Right lobe of liver (tissue), 4 donors: ENCODE measurements at regions not wholly inside any gene's neighbourhood (a gene's known extent, or its start where the extent isn't known, plus 50 kb on each side); places are given as distances from the start of the nearest gene placed in this dataset.

Source experiments
- POLR2A ChIP-seq: fragments of 450-650 bp; IDR thresholded peaks from one replicate; pipeline ENCODE4 v1.6.1; 2017; ENCODE audit warnings: antibody characterized with exemption, mild to moderate bottlenecking
- TF ChIP-seq, protein P1 (sequence below), 4 donors: fragments of 200-600 bp in 3 of 4; fragments of 450-650 bp in 1 of 4; IDR thresholded peaks; one replicate each; pipeline versions ENCODE4 v1.5.1 to v1.8.0; 2016 to 2022; ENCODE audit warnings: antibody characterized with exemption in 4 of 4, mild to moderate bottlenecking in 2 of 4
- donor health status: DM: no; HTN: no; CAD: no.
- donor health status: DM: no; HTN: no; CAD: no.
- donor health status: DM: no; HTN: yes; CAD: no.

DNA sequence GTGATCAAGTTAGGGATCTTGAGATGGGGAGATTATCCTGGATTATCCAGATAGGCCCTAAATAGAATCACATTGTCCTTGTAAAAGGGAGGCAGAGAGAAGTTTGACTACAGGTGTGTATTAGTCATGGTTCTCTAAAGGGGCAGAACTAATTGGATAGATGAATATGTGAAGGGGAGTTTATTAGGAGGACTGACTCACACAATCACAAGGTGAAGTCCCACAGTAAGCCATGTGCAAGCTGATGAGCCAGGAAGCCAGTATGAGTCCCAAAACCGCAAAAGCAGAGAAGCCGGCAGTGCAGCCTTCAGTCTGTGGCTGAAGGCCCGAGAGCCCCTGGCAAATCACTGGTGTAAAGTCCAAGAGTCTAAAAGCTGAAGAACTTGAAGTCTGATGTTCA, 275.8 kb downstream of the KCNS3 start:
- TF ChIP-seq, protein P1, sequence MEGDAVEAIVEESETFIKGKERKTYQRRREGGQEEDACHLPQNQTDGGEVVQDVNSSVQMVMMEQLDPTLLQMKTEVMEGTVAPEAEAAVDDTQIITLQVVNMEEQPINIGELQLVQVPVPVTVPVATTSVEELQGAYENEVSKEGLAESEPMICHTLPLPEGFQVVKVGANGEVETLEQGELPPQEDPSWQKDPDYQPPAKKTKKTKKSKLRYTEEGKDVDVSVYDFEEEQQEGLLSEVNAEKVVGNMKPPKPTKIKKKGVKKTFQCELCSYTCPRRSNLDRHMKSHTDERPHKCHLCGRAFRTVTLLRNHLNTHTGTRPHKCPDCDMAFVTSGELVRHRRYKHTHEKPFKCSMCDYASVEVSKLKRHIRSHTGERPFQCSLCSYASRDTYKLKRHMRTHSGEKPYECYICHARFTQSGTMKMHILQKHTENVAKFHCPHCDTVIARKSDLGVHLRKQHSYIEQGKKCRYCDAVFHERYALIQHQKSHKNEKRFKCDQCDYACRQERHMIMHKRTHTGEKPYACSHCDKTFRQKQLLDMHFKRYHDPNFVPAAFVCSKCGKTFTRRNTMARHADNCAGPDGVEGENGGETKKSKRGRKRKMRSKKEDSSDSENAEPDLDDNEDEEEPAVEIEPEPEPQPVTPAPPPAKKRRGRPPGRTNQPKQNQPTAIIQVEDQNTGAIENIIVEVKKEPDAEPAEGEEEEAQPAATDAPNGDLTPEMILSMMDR (IDR thresholded peaks at IDR 0.05): no peak
- TF ChIP-seq POLR2A: no peak
